BE2C (cell line): ENCODE measurements at regions not wholly inside any gene's neighbourhood (a gene's known extent, or its start where the extent isn't known, plus 50 kb on each side); places are given as distances from the start of the nearest gene placed in this dataset.
"Not testable (repeated sequence)": the region's sequence is repeated elsewhere in the genome, so short reads cannot be mapped to it uniquely, and the experiment has no call there.

Source experiments
- DNase-seq: peaks from one replicate; pipeline ENCODE4 v3.0.0-alpha.2; 2020
- H3K27me3 ChIP-seq: fragments of 250-450 bp; sonication (Bioruptor Pico); 2 replicates; pipeline ENCODE4 v1.5.1; 2020; ENCODE audit warnings: mild to moderate bottlenecking
- H3K36me3 ChIP-seq: fragments of 250-450 bp; sonication (Bioruptor Pico); 2 replicates; pipeline ENCODE4 v1.5.1; 2020; ENCODE audit warnings: mild to moderate bottlenecking
- H3K4me1 ChIP-seq: fragments of 250-450 bp; sonication (Bioruptor Pico); 2 replicates; pipeline ENCODE4 v1.5.1; 2020
- H3K4me3 ChIP-seq: 2 replicates; pipeline ENCODE4 v1.5.1; 2011; ENCODE audit warnings: low read depth, low read length
- H3K9me3 ChIP-seq: fragments of 250-450 bp; sonication (Bioruptor Pico); 2 replicates; pipeline ENCODE4 v1.5.1; 2020
- TF ChIP-seq, protein P1 (sequence below): IDR thresholded peaks from 2 replicates; pipeline ENCODE4 v1.5.1; 2012; ENCODE audit warnings: mild to moderate bottlenecking, low read depth, low read length

DNA sequence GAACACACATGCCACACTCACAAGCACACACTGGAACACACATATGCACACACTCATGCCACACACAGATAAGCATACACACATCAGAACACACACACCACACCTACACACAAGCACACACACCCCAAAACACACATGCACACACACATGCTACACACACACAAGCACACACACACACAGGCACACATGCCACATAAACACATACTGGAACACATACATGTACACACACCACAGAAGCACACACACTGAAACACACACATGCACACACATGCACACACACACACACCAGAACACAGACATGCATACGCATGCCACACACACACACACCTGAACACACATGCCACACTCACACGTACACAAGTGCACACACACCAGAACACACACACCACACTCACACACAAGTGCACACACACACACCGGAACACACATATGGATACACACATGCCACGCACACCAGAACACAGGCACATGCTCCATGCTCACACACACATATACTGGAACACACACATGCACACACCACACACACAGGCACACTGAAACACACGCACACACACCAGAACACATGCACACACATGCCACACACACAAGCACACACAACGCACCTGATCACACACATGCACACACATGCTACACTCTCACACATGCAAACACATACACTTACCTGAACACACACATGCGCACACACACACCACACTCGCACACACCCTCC, 78.0 kb upstream of the IRX4 start:
- DNase-seq = no peak
- Histone ChIP-seq H3K4me1 (no peaks in the 10 kb centered on the region), H3K9me3 (no peaks in the 10 kb centered on the region; the same call in 1 of the 2 replicates), H3K36me3 (no peaks in the 10 kb centered on the region), H3K4me3 (no peak overlapping the region), H3K27me3 (no peaks in the 10 kb centered on the region; the same call in 1 of the 2 replicates)
- TF ChIP-seq, protein P1, sequence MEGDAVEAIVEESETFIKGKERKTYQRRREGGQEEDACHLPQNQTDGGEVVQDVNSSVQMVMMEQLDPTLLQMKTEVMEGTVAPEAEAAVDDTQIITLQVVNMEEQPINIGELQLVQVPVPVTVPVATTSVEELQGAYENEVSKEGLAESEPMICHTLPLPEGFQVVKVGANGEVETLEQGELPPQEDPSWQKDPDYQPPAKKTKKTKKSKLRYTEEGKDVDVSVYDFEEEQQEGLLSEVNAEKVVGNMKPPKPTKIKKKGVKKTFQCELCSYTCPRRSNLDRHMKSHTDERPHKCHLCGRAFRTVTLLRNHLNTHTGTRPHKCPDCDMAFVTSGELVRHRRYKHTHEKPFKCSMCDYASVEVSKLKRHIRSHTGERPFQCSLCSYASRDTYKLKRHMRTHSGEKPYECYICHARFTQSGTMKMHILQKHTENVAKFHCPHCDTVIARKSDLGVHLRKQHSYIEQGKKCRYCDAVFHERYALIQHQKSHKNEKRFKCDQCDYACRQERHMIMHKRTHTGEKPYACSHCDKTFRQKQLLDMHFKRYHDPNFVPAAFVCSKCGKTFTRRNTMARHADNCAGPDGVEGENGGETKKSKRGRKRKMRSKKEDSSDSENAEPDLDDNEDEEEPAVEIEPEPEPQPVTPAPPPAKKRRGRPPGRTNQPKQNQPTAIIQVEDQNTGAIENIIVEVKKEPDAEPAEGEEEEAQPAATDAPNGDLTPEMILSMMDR = no peak

DNA sequence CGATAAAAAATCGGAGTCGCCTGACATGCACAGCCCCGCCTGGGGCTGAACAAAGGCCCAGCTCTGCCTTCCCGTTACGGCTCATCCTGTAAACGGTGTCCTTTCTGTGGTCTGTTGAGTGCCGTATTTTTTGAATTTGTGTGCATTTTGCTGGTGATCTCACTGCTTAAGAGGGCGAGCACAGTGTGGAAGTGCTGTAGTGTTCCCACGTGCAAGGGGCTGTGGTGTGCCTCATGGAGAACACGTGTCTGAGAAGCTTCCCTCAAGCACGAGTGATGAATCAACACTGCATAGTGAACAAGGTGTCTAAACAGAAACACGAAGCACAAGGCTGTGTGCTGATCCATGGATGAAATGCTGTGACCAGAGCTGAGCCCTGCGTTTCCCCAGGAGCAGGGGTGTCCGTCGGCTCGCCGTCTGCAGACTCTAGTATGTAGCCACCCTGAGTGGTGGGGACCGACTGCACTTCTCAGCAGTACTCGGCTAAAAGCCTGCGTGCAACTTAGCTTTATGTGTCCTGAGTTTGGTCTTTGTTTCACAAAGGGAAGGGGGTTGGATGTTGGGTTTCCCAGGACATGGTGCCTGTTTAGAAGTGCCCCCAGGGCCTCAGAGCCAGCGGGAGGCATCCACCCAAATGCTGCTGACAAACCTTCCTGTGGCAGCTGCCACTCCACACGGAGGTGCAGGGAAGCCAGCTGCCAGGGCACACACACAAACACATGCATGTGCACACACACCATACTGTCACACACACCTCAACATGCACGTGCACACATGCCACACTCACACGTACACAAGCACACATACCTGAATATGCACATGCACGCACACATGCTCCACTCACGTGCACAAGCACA, 77.2 kb upstream of the IRX4 start:
- Histone ChIP-seq H3K27me3 (no peaks in the 10 kb centered on the region; the same call in 1 of the 2 replicates), H3K4me1 (no peaks in the 10 kb centered on the region), H3K4me3 (no peak overlapping the region), H3K36me3 (no peaks in the 10 kb centered on the region), H3K9me3 (no peaks in the 10 kb centered on the region; the same call in 1 of the 2 replicates)
- DNase-seq = no peak
- TF ChIP-seq, protein P1 = no peak

DNA sequence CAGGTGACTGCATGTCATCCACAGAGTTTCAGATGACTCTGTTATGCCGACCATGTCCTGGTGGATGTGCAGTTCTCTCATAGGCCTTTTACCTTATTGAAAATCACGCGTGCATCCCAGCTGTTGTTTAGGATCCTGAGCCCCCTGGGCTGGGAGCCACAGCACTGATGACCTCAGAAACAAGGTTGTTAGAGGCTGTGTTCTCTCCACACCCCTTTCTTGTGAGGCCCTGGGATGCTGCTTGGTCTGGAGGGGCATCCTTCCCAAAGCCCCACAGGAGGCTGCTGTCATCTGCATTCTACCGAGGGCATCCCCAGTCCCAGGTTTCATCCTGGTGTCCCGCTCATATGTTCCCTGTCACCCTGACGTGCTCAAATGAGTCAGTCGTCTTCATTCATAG, 76.5 kb upstream of the IRX4 start:
- no peak overlapping the region for H3K4me3 ChIP-seq
- H3K4me1 ChIP-seq = no peaks in the 10 kb centered on the region
- H3K27me3 ChIP-seq = no peaks in the 10 kb centered on the region; the same call in 1 of the 2 replicates

DNA sequence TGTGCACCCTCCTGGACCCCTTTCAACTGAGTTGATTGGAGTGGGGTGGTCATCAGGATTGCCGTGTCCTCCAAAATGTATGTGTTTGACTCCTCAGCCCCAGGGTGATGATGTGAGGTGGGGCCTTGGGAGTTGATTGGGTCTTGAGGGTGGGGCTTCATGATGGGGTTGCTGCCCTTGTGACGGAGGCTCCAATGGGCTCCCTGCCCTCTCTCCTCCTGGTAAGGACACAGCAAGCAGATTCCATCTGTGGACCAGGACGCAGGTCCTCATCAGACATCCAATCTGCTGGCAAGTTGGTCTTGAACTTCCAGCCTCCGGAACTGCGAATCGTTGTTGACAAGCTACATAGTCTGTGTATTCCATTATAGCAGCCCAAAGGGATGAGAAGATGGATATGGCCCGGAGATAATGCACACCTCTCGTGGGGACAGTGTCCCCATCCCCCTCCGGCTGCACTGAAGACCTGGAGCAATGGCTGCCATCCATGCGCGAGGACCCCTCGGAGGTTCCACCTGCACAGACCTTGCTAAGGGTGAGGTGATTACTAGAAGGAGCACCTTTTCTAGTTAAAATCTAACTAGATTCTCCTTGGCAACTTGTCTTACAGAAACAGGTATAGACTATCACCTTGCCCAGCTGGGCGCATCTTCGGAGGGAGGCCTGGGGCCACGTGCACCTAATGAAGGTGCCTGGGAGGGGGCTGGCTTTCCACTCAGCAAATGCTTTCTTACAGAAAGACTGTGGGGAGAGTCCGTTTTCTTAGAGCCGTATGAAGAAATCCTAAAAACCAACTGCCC, 75.7 kb upstream of the IRX4 start:
- no peaks in the 10 kb centered on the region; the same call in 1 of the 2 replicates for H3K9me3 ChIP-seq
- no peaks in the 10 kb centered on the region for H3K36me3 ChIP-seq
- TF ChIP-seq, protein P1 = no peak
- DNase-seq = no peak
- H3K4me3 ChIP-seq = no peak overlapping the region
- H3K27me3 ChIP-seq = no peaks in the 10 kb centered on the region; the same call in 1 of the 2 replicates
- H3K4me1 ChIP-seq = no peaks in the 10 kb centered on the region

More for the DNA sequence above, 76.5 kb upstream of the IRX4 start:
- TF ChIP-seq, protein P1 = no peak
- H3K36me3 ChIP-seq = no peaks in the 10 kb centered on the region
- H3K9me3 ChIP-seq = no peaks in the 10 kb centered on the region; the same call in 1 of the 2 replicates
- DNase-seq = no peak

DNA sequence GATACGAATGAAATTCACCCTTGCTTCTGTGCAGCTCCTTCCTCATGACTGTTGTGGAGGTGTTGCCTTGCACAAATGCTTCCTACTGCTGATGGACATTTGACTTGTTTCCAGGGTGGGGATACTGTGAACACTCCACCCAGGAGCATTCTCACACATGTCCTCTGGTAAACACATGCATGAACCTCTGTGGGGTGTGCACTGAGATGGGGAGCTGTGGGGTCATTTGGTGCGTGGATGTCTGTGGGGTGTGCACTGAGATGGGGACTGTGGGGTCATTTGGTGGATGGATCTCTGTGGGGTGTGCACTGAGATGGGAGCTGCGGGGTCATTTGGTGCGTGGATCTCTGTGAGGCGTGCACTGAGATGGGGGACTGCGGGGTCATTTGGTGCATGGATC, 72.9 kb upstream of the IRX4 start:
- TF ChIP-seq, protein P1 = no peak

DNA sequence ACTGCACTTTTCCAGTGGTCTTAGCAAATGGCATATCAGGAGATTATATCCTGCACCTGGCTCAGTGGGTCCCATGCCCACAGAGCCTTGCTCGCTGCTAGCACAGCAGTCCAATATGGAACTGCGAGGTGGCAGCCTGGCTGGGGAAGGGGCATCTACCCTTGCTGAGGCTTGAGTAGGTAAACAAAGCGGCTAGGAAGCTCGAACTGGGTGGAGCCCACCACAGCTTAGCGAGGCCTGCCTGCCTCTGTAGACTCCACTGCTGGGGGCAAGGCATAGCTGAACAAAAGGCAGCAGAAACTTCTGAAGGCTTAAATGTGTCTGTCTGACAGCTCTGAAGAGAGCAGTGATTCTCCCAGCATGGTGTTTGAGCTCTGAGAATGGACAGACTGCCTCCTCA, 71.0 kb upstream of the IRX4 start:
- H3K9me3 ChIP-seq, H3K36me3 ChIP-seq, H3K4me1 ChIP-seq, DNase-seq, H3K4me3 ChIP-seq: not testable (repeated sequence)
- H3K27me3 ChIP-seq = peaks cover 33% of the 10 kb centered on the region

More for the DNA sequence above, 72.9 kb upstream of the IRX4 start:
- no peaks in the 10 kb centered on the region for H3K36me3 ChIP-seq
- peaks cover 14% of the 10 kb centered on the region for H3K27me3 ChIP-seq
- no peaks in the 10 kb centered on the region for H3K9me3 ChIP-seq
- no peak for DNase-seq
- H3K4me1 ChIP-seq = no peaks in the 10 kb centered on the region
- H3K4me3 ChIP-seq = no peak overlapping the region
